Endodermal cell (in vitro differentiated cells): ENCODE measurements at regions not wholly inside any gene's neighbourhood (a gene's known extent, or its start where the extent isn't known, plus 50 kb on each side); places are given as distances from the start of the nearest gene placed in this dataset.

Experiments
- DNase-seq: peaks from one replicate; pipeline ENCODE4 v3.0.0-alpha.2; 2017
- H3K27ac ChIP-seq: 2 replicates; pipeline ENCODE4 v1.5.1; 2013; ENCODE audit warnings: mild to moderate bottlenecking, low read depth, low read length, moderate library complexity
- H3K27me3 ChIP-seq: 2 replicates; pipeline ENCODE4 v1.6.1; 2013; ENCODE audit warnings: mild to moderate bottlenecking, low read length, moderate library complexity; ENCODE audit not compliant: insufficient read depth, control insufficient read depth, poor library complexity, severe bottlenecking
- H3K36me3 ChIP-seq: 2 replicates; pipeline ENCODE4 v1.7.0; 2013; ENCODE audit warnings: mild to moderate bottlenecking, low read length, moderate library complexity; ENCODE audit not compliant: control insufficient read depth, insufficient read depth
- H3K4me1 ChIP-seq: one replicate; pipeline ENCODE4 v1.7.0; 2013; ENCODE audit warnings: low read length; ENCODE audit not compliant: control insufficient read depth, insufficient read depth
- H3K4me3 ChIP-seq: 2 replicates; pipeline ENCODE4 v1.5.1; 2013; ENCODE audit warnings: mild to moderate bottlenecking, low read length, moderate library complexity
- H3K9ac ChIP-seq: 2 replicates; pipeline ENCODE4 v1.6.1; 2013; ENCODE audit warnings: mild to moderate bottlenecking, low read length, moderate library complexity; ENCODE audit not compliant: poor library complexity, severe bottlenecking; ENCODE audit errors: extremely low read depth
- H3K9me3 ChIP-seq: 2 replicates; pipeline ENCODE4 v1.6.1; 2013; ENCODE audit warnings: mild to moderate bottlenecking, low read length, moderate library complexity; ENCODE audit not compliant: control insufficient read depth
- H3K27ac Mint-ChIP-seq: 2 replicates; pipeline ENCODE4 v1.8.0; 2020; ENCODE audit warnings: mixed read lengths
- H3K27me3 Mint-ChIP-seq: 2 replicates; pipeline ENCODE4 v1.8.0; 2021; ENCODE audit warnings: mild to moderate bottlenecking, mixed read lengths; ENCODE audit not compliant: insufficient read depth
- H3K36me3 Mint-ChIP-seq: 2 replicates; pipeline ENCODE4 v1.8.0; 2020; ENCODE audit warnings: low read depth, mixed read lengths
- H3K4me1 Mint-ChIP-seq: 2 replicates; pipeline ENCODE4 v1.8.0; 2020; ENCODE audit warnings: mixed read lengths
- H3K4me3 Mint-ChIP-seq: 2 replicates; pipeline ENCODE4 v1.8.0; 2020; ENCODE audit warnings: mild to moderate bottlenecking, moderate library complexity, mixed read lengths
- H3K9me3 Mint-ChIP-seq: 2 replicates; pipeline ENCODE4 v1.8.0; 2020; ENCODE audit warnings: mild to moderate bottlenecking, mixed read lengths
- CTCF ChIP-seq: fragments of 200-600 bp; sonication (generic); conservative IDR thresholded peaks from 2 replicates; pipeline ENCODE4 v1.5.0; 2021; ENCODE audit warnings: antibody characterized with exemption, mild to moderate bottlenecking
- WGBS, 2 experiments: methylation state at CpG; one replicate each; pipeline versions ENCODE4 v1.1.5 to v1.1.7; 2013; ENCODE audit warnings: missing lambda C conversion rate in 2 of 2, mixed read lengths in 1 of 2; ENCODE audit not compliant: insufficient coverage in 1 of 2, insufficient read length in 1 of 2; 5-methylcytosine and 5-hydroxymethylcytosine counted together

GRCh38 chr1:147491098-147491497, 50.2 kb upstream of the BCL9 start:
- Mint-ChIP-seq H3K4me1 (no peaks in the 10 kb centered on the region), H3K27me3 (peaks cover under 1% of the 10 kb centered on the region), H3K27ac (no peak overlapping the region), H3K9me3 (no peaks in the 10 kb centered on the region), H3K4me3 (no peak overlapping the region), H3K36me3 (no peaks in the 10 kb centered on the region)
- Histone ChIP-seq H3K27me3 (no peaks in the 10 kb centered on the region), H3K36me3 (no peaks in the 10 kb centered on the region), H3K27ac (no peak overlapping the region), H3K9ac (no peak overlapping the region), H3K4me3 (no peak overlapping the region), H3K9me3 (no peaks in the 10 kb centered on the region), H3K4me1 (no peaks in the 10 kb centered on the region)
- TF ChIP-seq CTCF = peak; percentile 61
- 56% methylated on average over 1 of the region's 2 CpGs; no CpG with 5 or more reads in 1 of the 2 experiments for WGBS, 2 experiments
- peak; percentile 49 for DNase-seq
